ENCODE measurements at regions not wholly inside any gene's neighbourhood (a gene's known extent, or its start where the extent isn't known, plus 50 kb on each side); places are given as distances from the start of the nearest gene placed in this dataset.

- Histone ChIP-seq H3F3A (ENCODE audit: insufficient read depth, low read length) (no peaks in the 10 kb centered on the region), H2AFZ (ENCODE audit: low read length) (no peak overlapping the region), H3K9me3 (ENCODE audit: low read length) (no peaks in the 10 kb centered on the region), H3K79me2 (ENCODE audit: insufficient read depth, low read length) (no peaks in the 10 kb centered on the region), H3K4me3 (ENCODE audit: low read depth, low read length, poor library complexity, severe bottlenecking) (no peak overlapping the region), H3K4me2 (ENCODE audit: low read length) (no peak overlapping the region), H3K36me3 (ENCODE audit: insufficient read depth, low read length) (no peaks in the 10 kb centered on the region), H4K20me1 (ENCODE audit: insufficient read depth, low read length) (no peaks in the 10 kb centered on the region), H3K9ac (ENCODE audit: low read length) (no peak overlapping the region), H3K9me2 (ENCODE audit: low read depth, low read length) (no peaks in the 10 kb centered on the region), H3K4me1 (ENCODE audit: insufficient read depth, low read length, severe bottlenecking) (no peaks in the 10 kb centered on the region), H3K27ac (ENCODE audit: low read depth, low read length, poor library complexity, severe bottlenecking) (no peak overlapping the region), H3K27me3 (ENCODE audit: insufficient read depth, low read length) (no peaks in the 10 kb centered on the region)
- TF ChIP-seq CTCF (IDR thresholded peaks at IDR 0.05; ENCODE audit: low read length) (no peak), EZH2 (IDR thresholded peaks at IDR 0.05; ENCODE audit: borderline replicate concordance, low read length) (no peak)
Measured at GRCh38 chr10:128870830-128871597, 596.0 kb upstream of the MGMT start.

- no peaks in the 10 kb centered on the region for H3K27me3 ChIP-seq (ENCODE audit: insufficient read depth, low read length)
- no peaks in the 10 kb centered on the region for H4K20me1 ChIP-seq (ENCODE audit: insufficient read depth, low read length)
- TF ChIP-seq EZH2 (IDR thresholded peaks at IDR 0.05; ENCODE audit: borderline replicate concordance, low read length) (no peak), CTCF (IDR thresholded peaks at IDR 0.05; ENCODE audit: low read length) (no peak)
- no peak overlapping the region for H2AFZ ChIP-seq (ENCODE audit: low read length)
- no peak overlapping the region for H3K4me2 ChIP-seq (ENCODE audit: low read length)
- no peak overlapping the region for H3K27ac ChIP-seq (ENCODE audit: low read depth, low read length, poor library complexity, severe bottlenecking)
- H3K9ac ChIP-seq (ENCODE audit: low read length): no peak overlapping the region
- H3K4me3 ChIP-seq (ENCODE audit: low read depth, low read length, poor library complexity, severe bottlenecking): no peak overlapping the region
- H3K9me2 ChIP-seq (ENCODE audit: low read depth, low read length): no peaks in the 10 kb centered on the region
- H3K79me2 ChIP-seq (ENCODE audit: insufficient read depth, low read length): no peaks in the 10 kb centered on the region
- no peaks in the 10 kb centered on the region for H3K9me3 ChIP-seq (ENCODE audit: low read length)
- H3K4me1 ChIP-seq (ENCODE audit: insufficient read depth, low read length, severe bottlenecking): no peaks in the 10 kb centered on the region
- no peaks in the 10 kb centered on the region for H3K36me3 ChIP-seq (ENCODE audit: insufficient read depth, low read length)
- H3F3A ChIP-seq (ENCODE audit: insufficient read depth, low read length): no peaks in the 10 kb centered on the region
Measured at GRCh38 chr10:128871671-128872231, 595.3 kb upstream of the MGMT start.

GRCh38 chr10:128873411-128874054 lies 593.5 kb upstream of the MGMT start:
- no peak overlapping the region for H3K4me2 ChIP-seq (ENCODE audit: low read length)
- no peaks in the 10 kb centered on the region for H3K36me3 ChIP-seq (ENCODE audit: insufficient read depth, low read length)
- H4K20me1 ChIP-seq (ENCODE audit: insufficient read depth, low read length): no peaks in the 10 kb centered on the region
- H3K9me3 ChIP-seq (ENCODE audit: low read length): no peaks in the 10 kb centered on the region
- no peak overlapping the region for H2AFZ ChIP-seq (ENCODE audit: low read length)
- H3K9ac ChIP-seq (ENCODE audit: low read length): no peak overlapping the region
- H3K27ac ChIP-seq (ENCODE audit: low read depth, low read length, poor library complexity, severe bottlenecking): no peak overlapping the region
- no peaks in the 10 kb centered on the region for H3F3A ChIP-seq (ENCODE audit: insufficient read depth, low read length)
- no peaks in the 10 kb centered on the region for H3K9me2 ChIP-seq (ENCODE audit: low read depth, low read length)
- no peaks in the 10 kb centered on the region for H3K4me1 ChIP-seq (ENCODE audit: insufficient read depth, low read length, severe bottlenecking)
- TF ChIP-seq EZH2 (IDR thresholded peaks at IDR 0.05; ENCODE audit: borderline replicate concordance, low read length) (no peak), CTCF (IDR thresholded peaks at IDR 0.05; ENCODE audit: low read length) (no peak)
- H3K79me2 ChIP-seq (ENCODE audit: insufficient read depth, low read length): no peaks in the 10 kb centered on the region
- no peaks in the 10 kb centered on the region for H3K27me3 ChIP-seq (ENCODE audit: insufficient read depth, low read length)
- no peak overlapping the region for H3K4me3 ChIP-seq (ENCODE audit: low read depth, low read length, poor library complexity, severe bottlenecking)
